Adipocyte (in vitro differentiated cells): ENCODE measurements at regions not wholly inside any gene's neighbourhood (a gene's known extent, or its start where the extent isn't known, plus 50 kb on each side); places are given as distances from the start of the nearest gene placed in this dataset.

ENCODE experiments used
- DNase-seq: peaks from one replicate; pipeline ENCODE4 v3.0.0-alpha.2; 2015; ENCODE audit warnings: low read depth
- H3K27me3 ChIP-seq: replicated peaks from 2 replicates; pipeline ENCODE4 v1.7.0; 2013; ENCODE audit warnings: mild to moderate bottlenecking, low read length, moderate library complexity; ENCODE audit not compliant: control insufficient read depth, insufficient read depth
- H3K36me3 ChIP-seq: 2 replicates; pipeline ENCODE4 v1.7.0; 2013; ENCODE audit warnings: low read length, mild to moderate bottlenecking, moderate library complexity; ENCODE audit not compliant: control insufficient read depth, insufficient read depth, severe bottlenecking
- H3K4me1 ChIP-seq: 2 replicates; pipeline ENCODE4 v1.7.0; 2013; ENCODE audit warnings: mild to moderate bottlenecking, low read length, moderate library complexity; ENCODE audit not compliant: control insufficient read depth, insufficient read depth
- H3K4me3 ChIP-seq: 2 replicates; pipeline ENCODE4 v1.7.0; 2013; ENCODE audit warnings: mild to moderate bottlenecking, low read length, moderate library complexity
- H3K9ac ChIP-seq: 2 replicates; pipeline ENCODE4 v1.7.0; 2013; ENCODE audit warnings: mild to moderate bottlenecking, low read length, moderate library complexity
- H3K9me3 ChIP-seq: 2 replicates; pipeline ENCODE4 v1.7.0; 2013; ENCODE audit warnings: mild to moderate bottlenecking, low read length, moderate library complexity; ENCODE audit not compliant: control insufficient read depth

GRCh38 chr7:132029369-132030085, 473.1 kb upstream of the PODXL start:
- H3K9ac ChIP-seq = no peak overlapping the region
- H3K27me3 ChIP-seq = no peaks in the 10 kb centered on the region
- no peaks in the 10 kb centered on the region for H3K36me3 ChIP-seq
- no peak for DNase-seq
- H3K4me1 ChIP-seq = peaks cover 14% of the 10 kb centered on the region
- H3K9me3 ChIP-seq = no peaks in the 10 kb centered on the region
- H3K4me3 ChIP-seq = no peak overlapping the region

- DNase-seq = no peak
- no peaks in the 10 kb centered on the region for H3K9me3 ChIP-seq
Observed at GRCh38 chr7:132028144-132028920, 471.9 kb upstream of the PODXL start.

GRCh38 chr7:132024290-132024689, 467.9 kb upstream of the PODXL start:
- no peak overlapping the region for H3K4me3 ChIP-seq
- H3K36me3 ChIP-seq = no peaks in the 10 kb centered on the region
- H3K9ac ChIP-seq = no peak overlapping the region
- peaks cover 6% of the 10 kb centered on the region for H3K27me3 ChIP-seq
- H3K4me1 ChIP-seq = peaks cover 9% of the 10 kb centered on the region
- no peak for DNase-seq
- no peaks in the 10 kb centered on the region for H3K9me3 ChIP-seq

More at GRCh38 chr7:132028144-132028920, 471.9 kb upstream of the PODXL start:
- Histone ChIP-seq H3K9ac (no peak overlapping the region), H3K4me1 (peaks cover 14% of the 10 kb centered on the region), H3K27me3 (peaks cover 6% of the 10 kb centered on the region), H3K36me3 (no peaks in the 10 kb centered on the region), H3K4me3 (no peak overlapping the region)

DNA sequence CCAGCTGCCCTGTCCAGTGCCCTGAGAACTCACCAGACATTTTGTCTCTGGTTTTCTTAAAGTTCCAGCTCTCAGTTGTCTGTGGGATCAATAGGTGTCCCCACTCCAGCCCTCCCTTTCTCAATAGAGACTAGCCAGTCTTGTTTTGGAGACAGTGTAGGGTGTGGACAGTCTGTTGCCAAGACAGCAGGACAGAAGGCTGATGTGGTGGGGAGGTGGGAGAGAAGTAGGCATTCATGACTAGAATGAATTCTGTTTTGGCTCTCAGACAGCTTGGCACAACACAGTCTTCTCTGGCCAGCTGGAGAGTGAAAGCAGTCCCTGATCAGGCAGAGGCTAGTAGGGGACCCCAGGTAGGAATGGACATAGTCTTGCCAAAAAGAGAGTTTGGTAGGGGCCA, 467.0 kb upstream of the PODXL start:
- Histone ChIP-seq H3K9me3 (no peaks in the 10 kb centered on the region), H3K36me3 (no peaks in the 10 kb centered on the region), H3K9ac (no peak overlapping the region), H3K4me1 (peaks cover 9% of the 10 kb centered on the region), H3K27me3 (peaks cover 6% of the 10 kb centered on the region), H3K4me3 (no peak overlapping the region)
- DNase-seq = no peak

DNA sequence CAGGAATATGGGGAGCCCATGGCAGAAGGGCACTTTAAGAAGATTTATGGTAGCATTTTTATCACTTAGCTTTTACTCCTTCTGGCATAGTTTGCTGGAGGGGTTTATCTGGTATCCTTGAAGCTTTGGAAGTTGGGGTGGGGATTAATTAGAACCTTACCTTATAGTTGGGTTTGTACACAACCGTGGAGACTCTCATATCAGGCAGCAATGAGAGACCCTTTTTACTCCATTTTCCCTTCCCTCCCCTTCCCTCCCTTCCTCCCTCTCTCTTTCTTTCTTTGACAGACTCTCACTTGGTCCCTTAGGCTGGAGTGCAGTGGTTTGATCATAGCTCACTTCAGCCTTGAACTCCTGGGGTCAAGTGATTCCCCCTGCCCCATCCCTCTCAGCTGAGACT, 465.8 kb upstream of the PODXL start:
- no peak overlapping the region for H3K9ac ChIP-seq
- H3K36me3 ChIP-seq = no peaks in the 10 kb centered on the region
- no peak overlapping the region for H3K4me3 ChIP-seq
- DNase-seq = no peak
- H3K27me3 ChIP-seq = peaks cover 6% of the 10 kb centered on the region
- no peaks in the 10 kb centered on the region for H3K9me3 ChIP-seq
- H3K4me1 ChIP-seq = peaks cover 9% of the 10 kb centered on the region

DNA sequence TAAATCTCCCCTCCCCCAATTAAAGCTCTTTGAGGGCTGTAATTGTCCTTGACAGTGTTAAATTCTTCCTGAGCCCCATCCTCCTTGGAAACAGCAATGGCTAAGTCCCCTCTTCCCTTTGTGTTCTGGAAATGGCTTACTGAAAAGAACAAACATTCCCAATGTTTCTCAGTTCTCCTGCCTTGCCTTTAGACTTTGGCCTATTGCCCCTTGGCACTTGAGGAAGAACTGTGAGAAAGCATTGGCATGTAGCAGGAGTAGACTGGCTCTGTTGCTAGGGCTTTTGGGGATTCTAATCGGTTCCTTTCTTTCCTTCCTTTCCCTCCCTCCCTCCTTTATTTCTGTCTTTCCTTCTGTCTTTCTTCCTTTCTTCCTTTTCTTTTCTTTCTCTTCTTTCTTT, 463.3 kb upstream of the PODXL start:
- Histone ChIP-seq H3K36me3 (no peaks in the 10 kb centered on the region), H3K4me3 (no peak overlapping the region), H3K9me3 (peaks cover 6% of the 10 kb centered on the region), H3K27me3 (peaks cover 6% of the 10 kb centered on the region), H3K4me1 (peaks cover 9% of the 10 kb centered on the region), H3K9ac (peak overlapping the region; percentile 5)
- no peak for DNase-seq

- Histone ChIP-seq H3K4me1 (peaks cover 5% of the 10 kb centered on the region), H3K9ac (no peak overlapping the region), H3K36me3 (no peaks in the 10 kb centered on the region), H3K4me3 (no peak overlapping the region), H3K9me3 (peaks cover 20% of the 10 kb centered on the region), H3K27me3 (no peaks in the 10 kb centered on the region)
- no peak for DNase-seq
Observed at GRCh38 chr7:132009778-132010177, 453.4 kb upstream of the PODXL start.

- Histone ChIP-seq H3K36me3 (no peaks in the 10 kb centered on the region), H3K4me3 (no peak overlapping the region), H3K9ac (no peak overlapping the region), H3K9me3 (peaks cover 8% of the 10 kb centered on the region), H3K4me1 (peaks cover 10% of the 10 kb centered on the region), H3K27me3 (peaks cover 39% of the 10 kb centered on the region)
- peak; percentile 28 for DNase-seq
Observed at GRCh38 chr7:132004529-132004928, 448.1 kb upstream of the PODXL start.

DNA sequence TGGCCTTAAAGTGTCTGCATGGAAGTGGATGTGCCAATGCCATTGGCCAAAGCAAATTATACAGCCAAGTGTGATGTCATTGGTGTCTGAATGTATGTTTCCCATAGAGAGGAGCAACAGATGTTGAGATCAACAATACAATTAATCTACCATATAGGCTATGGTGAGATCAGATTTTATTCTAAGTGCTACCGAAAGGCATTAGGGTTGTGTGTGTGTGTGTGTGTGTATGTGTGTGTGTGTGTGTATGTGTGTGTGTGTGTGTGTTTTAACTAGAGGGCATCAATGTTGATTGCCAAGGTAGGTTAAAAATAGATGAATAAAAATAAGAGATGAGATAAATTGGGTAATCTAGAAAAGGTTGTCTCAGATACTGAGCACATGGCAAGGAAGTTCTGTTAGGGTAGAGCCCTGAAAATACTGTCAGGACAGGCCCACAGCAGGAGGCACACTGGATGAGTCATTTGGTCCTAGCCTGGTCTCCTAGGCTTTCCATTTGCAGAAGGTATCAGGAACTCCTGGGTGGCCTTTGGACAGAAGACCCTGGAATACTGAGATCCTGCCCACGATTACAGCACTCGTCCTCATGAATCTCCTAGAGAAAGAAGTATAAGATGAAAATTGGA, 446.0 kb upstream of the PODXL start:
- Histone ChIP-seq H3K36me3 (no peaks in the 10 kb centered on the region), H3K27me3 (peaks cover 49% of the 10 kb centered on the region), H3K9ac (no peak overlapping the region), H3K4me3 (no peak overlapping the region), H3K9me3 (no peaks in the 10 kb centered on the region), H3K4me1 (peaks cover 10% of the 10 kb centered on the region)
- no peak for DNase-seq

- peaks cover 10% of the 10 kb centered on the region for H3K4me1 ChIP-seq
- H3K9ac ChIP-seq = no peak overlapping the region
- H3K4me3 ChIP-seq = no peak overlapping the region
- peaks cover 62% of the 10 kb centered on the region for H3K27me3 ChIP-seq
- no peaks in the 10 kb centered on the region for H3K9me3 ChIP-seq
- no peak for DNase-seq
- no peaks in the 10 kb centered on the region for H3K36me3 ChIP-seq
Observed at GRCh38 chr7:132001146-132001545, 444.7 kb upstream of the PODXL start.

DNA sequence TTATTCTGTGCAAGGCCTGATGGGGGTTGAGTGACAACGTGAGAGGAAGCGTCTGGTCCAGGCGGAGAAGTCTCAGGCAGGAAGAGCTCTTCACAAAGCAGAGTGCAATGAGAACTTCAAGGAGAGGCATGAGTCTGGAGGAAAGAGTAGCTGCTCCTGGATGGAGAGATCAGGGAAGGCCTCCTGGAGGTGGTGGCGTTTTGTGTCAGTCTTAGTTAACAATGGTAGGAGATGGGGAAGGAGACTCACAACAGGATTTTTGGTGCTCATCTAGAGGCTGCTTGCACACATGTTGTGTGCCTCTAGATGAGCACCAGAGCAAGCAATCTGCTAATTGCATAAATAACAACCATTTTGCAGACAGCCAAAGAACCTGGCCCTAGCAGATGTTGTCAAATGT, 442.8 kb upstream of the PODXL start:
- Histone ChIP-seq H3K27me3 (peaks cover 78% of the 10 kb centered on the region), H3K4me1 (peaks cover under 1% of the 10 kb centered on the region), H3K9ac (no peak overlapping the region), H3K36me3 (no peaks in the 10 kb centered on the region), H3K4me3 (no peak overlapping the region), H3K9me3 (no peaks in the 10 kb centered on the region)
- no peak for DNase-seq
